GM10248 (cell line): ENCODE measurements at regions not wholly inside any gene's neighbourhood (a gene's known extent, or its start where the extent isn't known, plus 50 kb on each side); places are given as distances from the start of the nearest gene placed in this dataset.

Experiments used
- CTCF ChIA-PET: fragments of 300-600 bp; sonication (Branson Sonifier 250); formaldehyde crosslinking; extraction: SDS; loops from one replicate; lab custom pipeline; 2021; ENCODE audit warnings: antibody characterized with exemption; lab: Yijun Ruan, JAX
- POLR2A ChIA-PET: fragments of 350-650 bp; sonication (Branson Sonifier 250); formaldehyde crosslinking; extraction: SDS; loops from one replicate; lab custom pipeline; 2020; ENCODE audit warnings: antibody characterized with exemption; lab: Yijun Ruan, JAX
- DNase-seq: peaks from one replicate; pipeline ENCODE4 v3.0.0; 2012; ENCODE audit errors: extremely low spot score
- CTCF ChIP-seq: IDR thresholded peaks from 2 replicates; pipeline ENCODE4 v1.5.1; 2012; ENCODE audit warnings: mild to moderate bottlenecking, low read depth; ENCODE audit errors: extremely low read depth, missing control alignments, control extremely low read depth

- ChIA-PET CTCF (interaction anchor here (0.6 kb wide), 1 partner anchor 16 kb away, joined by 3 read pairs; no protein-coding TSS in a partner anchor), POLR2A (no interaction called here)
- no peak for DNase-seq
- TF ChIP-seq CTCF: no peak
Measured at GRCh38 chr11:94671553-94672366, 96.4 kb upstream of the AMOTL1 start.

GRCh38 chr11:94672636-94673035 is 95.5 kb upstream of the AMOTL1 start:
- no peak for TF ChIP-seq CTCF
- POLR2A ChIA-PET: no interaction called here
- CTCF ChIA-PET: no interaction called here
- no peak for DNase-seq

GRCh38 chr11:94673386-94673785 is 94.8 kb upstream of the AMOTL1 start:
- ChIA-PET POLR2A (no interaction called here), CTCF (interaction anchor here (0.7 kb wide), 1 partner anchor 255 kb away, joined by 3 read pairs; no protein-coding TSS in a partner anchor)
- no peak for TF ChIP-seq CTCF
- DNase-seq: no peak

- POLR2A ChIA-PET: no interaction called here
- TF ChIP-seq CTCF: no peak
- no peak for DNase-seq
- CTCF ChIA-PET: interaction anchor here (0.7 kb wide), 1 partner anchor 255 kb away, joined by 3 read pairs; no protein-coding TSS in a partner anchor
Measured at GRCh38 chr11:94673951-94674491, 94.1 kb upstream of the AMOTL1 start.

GRCh38 chr11:94675239-94675638 is 92.9 kb upstream of the AMOTL1 start:
- CTCF ChIA-PET: interaction anchor here (0.9 to 1.0 kb wide), 2 partner anchors 9 to 18 kb away, joined by 3 to 4 read pairs; no protein-coding TSS in a partner anchor
- POLR2A ChIA-PET: no interaction called here
- no peak for DNase-seq
- TF ChIP-seq CTCF: no peak

GRCh38 chr11:94675813-94676212 is 92.3 kb upstream of the AMOTL1 start:
- no peak for DNase-seq
- POLR2A ChIA-PET: no interaction called here
- TF ChIP-seq CTCF: no peak
- CTCF ChIA-PET: interaction anchor here (0.9 to 1.0 kb wide), 2 partner anchors 9 to 18 kb away, joined by 3 to 4 read pairs; no protein-coding TSS in a partner anchor
